HepG2 (cell line): ENCODE measurements at regions not wholly inside any gene's neighbourhood (a gene's known extent, or its start where the extent isn't known, plus 50 kb on each side); places are given as distances from the start of the nearest gene placed in this dataset.

Experiments used
- AKAP8 ChIP-seq: sonication (generic); formaldehyde crosslinking; IDR thresholded peaks from 2 replicates; pipeline ENCODE4 v1.5.1; 2020; ENCODE audit warnings: mild to moderate bottlenecking, missing genetic modification reagents
- GFI1 ChIP-seq: sonication (generic); formaldehyde crosslinking; IDR thresholded peaks from 2 replicates; pipeline ENCODE4 v1.5.0; 2020; ENCODE audit warnings: missing genetic modification reagents, mild to moderate bottlenecking, borderline replicate concordance
- HDAC2 ChIP-seq: sonication (generic); formaldehyde crosslinking; IDR thresholded peaks from 2 replicates; pipeline ENCODE4 v1.4.0; 2020; ENCODE audit warnings: missing genetic modification reagents
- HMG20B ChIP-seq: conservative IDR thresholded peaks from 2 replicates; pipeline ENCODE4 v1.6.1; 2016; ENCODE audit warnings: missing genetic modification reagents, missing compliant biosample characterization
- KDM5A ChIP-seq: fragments of 200-600 bp; sonication (generic); IDR thresholded peaks from 2 replicates; pipeline ENCODE4 v1.7.0; 2018; ENCODE audit warnings: antibody characterized with exemption, mild to moderate bottlenecking, low read length, borderline replicate concordance
- MAFF ChIP-seq: IDR thresholded peaks from 2 replicates; pipeline ENCODE4 v1.6.1; 2011; ENCODE audit warnings: low read depth, low read length, improper control_type of control experiment
- MBD4 ChIP-seq: IDR thresholded peaks from 2 replicates; pipeline ENCODE4 v1.6.1; 2012; ENCODE audit warnings: low read length, inconsistent platforms, borderline replicate concordance
- MED8 ChIP-seq: sonication (generic); formaldehyde crosslinking; IDR thresholded peaks from 2 replicates; pipeline ENCODE4 v1.8.1; 2023; ENCODE audit warnings: mild to moderate bottlenecking, missing genetic modification reagents; ENCODE audit not compliant: insufficient replicate concordance
- NFYB ChIP-seq: sonication (generic); formaldehyde crosslinking; IDR thresholded peaks from 2 replicates; pipeline ENCODE4 v1.4.0; 2020; ENCODE audit warnings: missing genetic modification reagents
- POLR2G ChIP-seq: fragments of 200-400 bp; formaldehyde crosslinking; IDR thresholded peaks from 2 replicates; pipeline ENCODE4 v1.6.1; 2018; ENCODE audit warnings: mild to moderate bottlenecking, low read depth, low read length, moderate library complexity
- RBAK ChIP-seq: sonication (generic); formaldehyde crosslinking; IDR thresholded peaks from 2 replicates; pipeline ENCODE4 v1.5.1; 2020; ENCODE audit warnings: mild to moderate bottlenecking, missing genetic modification reagents
- REL ChIP-seq: sonication (generic); formaldehyde crosslinking; conservative IDR thresholded peaks from 2 replicates; pipeline ENCODE4 v1.8.0; 2022; ENCODE audit warnings: mild to moderate bottlenecking, missing genetic modification reagents, moderate library complexity
- REXO4 ChIP-seq: sonication (generic); formaldehyde crosslinking; IDR thresholded peaks from 2 replicates; pipeline ENCODE4 v1.8.0; 2022; ENCODE audit warnings: missing genetic modification reagents, mild to moderate bottlenecking, borderline replicate concordance
- SCMH1 ChIP-seq: sonication (generic); formaldehyde crosslinking; IDR thresholded peaks from 2 replicates; pipeline ENCODE4 v1.9.0; 2021; ENCODE audit warnings: missing genetic modification reagents, mild to moderate bottlenecking, borderline replicate concordance
- SMAD3 ChIP-seq: sonication (generic); formaldehyde crosslinking; IDR thresholded peaks from 2 replicates; pipeline ENCODE4 v1.4.0; 2020; ENCODE audit warnings: missing genetic modification reagents
- SOX13 ChIP-seq, 3 experiments: fragments of 450-650 bp in 1 of 3; sonication (generic) in 1 of 3; formaldehyde crosslinking in 1 of 3; IDR thresholded peaks in 2 of 3; conservative IDR thresholded peaks in 1 of 3; 2 replicates each; pipeline versions ENCODE4 v1.5.0 to v1.6.1; 2016 to 2020; ENCODE audit warnings: antibody characterized with exemption in 1 of 3, mild to moderate bottlenecking in 1 of 3, missing compliant biosample characterization in 1 of 3, missing genetic modification reagents in 1 of 3, moderate library complexity in 1 of 3
- SOX5 ChIP-seq: IDR thresholded peaks from 2 replicates; pipeline ENCODE4 v1.6.1; 2016; ENCODE audit warnings: borderline replicate concordance
- SSRP1 ChIP-seq: IDR thresholded peaks from 2 replicates; pipeline ENCODE4 v1.6.1; 2016; ENCODE audit warnings: control low read depth
- XBP1 ChIP-seq: sonication (generic); formaldehyde crosslinking; IDR thresholded peaks from 2 replicates; pipeline ENCODE4 v1.5.0; 2020; ENCODE audit warnings: missing genetic modification reagents
- YEATS2 ChIP-seq: sonication (generic); formaldehyde crosslinking; IDR thresholded peaks from 2 replicates; pipeline ENCODE4 v1.4.0; 2020; ENCODE audit warnings: missing genetic modification reagents, borderline replicate concordance
- ZNF382 ChIP-seq: sonication (generic); formaldehyde crosslinking; IDR thresholded peaks from 2 replicates; pipeline ENCODE4 v1.5.0; 2020; ENCODE audit warnings: missing genetic modification reagents, mild to moderate bottlenecking, borderline replicate concordance
- ZNF552 ChIP-seq: sonication (generic); formaldehyde crosslinking; IDR thresholded peaks from 2 replicates; pipeline ENCODE4 v1.9.0; 2022; ENCODE audit warnings: missing genetic modification reagents, mild to moderate bottlenecking, borderline replicate concordance
- ZNF580 ChIP-seq: IDR thresholded peaks from 2 replicates; pipeline ENCODE4 v1.6.1; 2016; ENCODE audit warnings: low read depth, borderline replicate concordance
- ZNF652 ChIP-seq: IDR thresholded peaks from 2 replicates; pipeline ENCODE4 v1.6.1; 2016; ENCODE audit warnings: low read depth, borderline replicate concordance
- ZNF672 ChIP-seq: sonication (generic); formaldehyde crosslinking; IDR thresholded peaks from 2 replicates; pipeline ENCODE4 v1.8.1; 2022; ENCODE audit warnings: missing genetic modification reagents
- ZNF773 ChIP-seq: sonication (generic); formaldehyde crosslinking; IDR thresholded peaks from 2 replicates; pipeline ENCODE4 v1.4.0; 2020; ENCODE audit warnings: missing genetic modification reagents, borderline replicate concordance
- TF ChIP-seq, protein P1 (sequence below), 2 experiments: sonication (generic) in 1 of 2; formaldehyde crosslinking in 1 of 2; IDR thresholded peaks; 2 replicates each; pipeline versions ENCODE4 v1.5.1 to v1.6.1; 2011 to 2020; ENCODE audit warnings: borderline replicate concordance in 1 of 2, low read depth in 1 of 2, low read length in 1 of 2, mild to moderate bottlenecking in 1 of 2, missing genetic modification reagents in 1 of 2, moderate library complexity in 1 of 2
- TF ChIP-seq, protein P2 (sequence below): sonication (generic); formaldehyde crosslinking; IDR thresholded peaks from 2 replicates; pipeline ENCODE4 v1.5.0; 2020; ENCODE audit warnings: missing genetic modification reagents, mild to moderate bottlenecking, borderline replicate concordance

- peak; percentile 38; the same call in 1 of the 2 replicates for TF ChIP-seq SOX5
- TF ChIP-seq SMAD3 (CRISPR knock-in tag) = no peak
- TF ChIP-seq, protein P1, sequence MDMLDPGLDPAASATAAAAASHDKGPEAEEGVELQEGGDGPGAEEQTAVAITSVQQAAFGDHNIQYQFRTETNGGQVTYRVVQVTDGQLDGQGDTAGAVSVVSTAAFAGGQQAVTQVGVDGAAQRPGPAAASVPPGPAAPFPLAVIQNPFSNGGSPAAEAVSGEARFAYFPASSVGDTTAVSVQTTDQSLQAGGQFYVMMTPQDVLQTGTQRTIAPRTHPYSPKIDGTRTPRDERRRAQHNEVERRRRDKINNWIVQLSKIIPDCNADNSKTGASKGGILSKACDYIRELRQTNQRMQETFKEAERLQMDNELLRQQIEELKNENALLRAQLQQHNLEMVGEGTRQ (IDR thresholded peaks at IDR 0.05; ENCODE audit: low read depth, low read length) = no peak
- TF ChIP-seq, protein P1 (CRISPR knock-in tag; IDR thresholded peaks at IDR 0.05; ENCODE audit: borderline replicate concordance) = no peak
- no peak for TF ChIP-seq AKAP8 (CRISPR knock-in tag)
- TF ChIP-seq ZNF382 (CRISPR knock-in tag) = no peak
- no peak for TF ChIP-seq NFYB (CRISPR knock-in tag)
- TF ChIP-seq YEATS2 (CRISPR knock-in tag) = no peak
- peak; percentile 45; the same call in 1 of the 2 replicates for TF ChIP-seq SOX13 (IDR thresholded peaks at IDR 0.05)
- TF ChIP-seq SOX13 (CRISPR knock-in tag; conservative IDR thresholded peaks at IDR 0.05 in 1 of 2, IDR thresholded peaks at IDR 0.05 in 1 of 2) = peak in 1 of 2 experiments; percentile 66; a peak in 2 of 4 replicates
- TF ChIP-seq, protein P2, sequence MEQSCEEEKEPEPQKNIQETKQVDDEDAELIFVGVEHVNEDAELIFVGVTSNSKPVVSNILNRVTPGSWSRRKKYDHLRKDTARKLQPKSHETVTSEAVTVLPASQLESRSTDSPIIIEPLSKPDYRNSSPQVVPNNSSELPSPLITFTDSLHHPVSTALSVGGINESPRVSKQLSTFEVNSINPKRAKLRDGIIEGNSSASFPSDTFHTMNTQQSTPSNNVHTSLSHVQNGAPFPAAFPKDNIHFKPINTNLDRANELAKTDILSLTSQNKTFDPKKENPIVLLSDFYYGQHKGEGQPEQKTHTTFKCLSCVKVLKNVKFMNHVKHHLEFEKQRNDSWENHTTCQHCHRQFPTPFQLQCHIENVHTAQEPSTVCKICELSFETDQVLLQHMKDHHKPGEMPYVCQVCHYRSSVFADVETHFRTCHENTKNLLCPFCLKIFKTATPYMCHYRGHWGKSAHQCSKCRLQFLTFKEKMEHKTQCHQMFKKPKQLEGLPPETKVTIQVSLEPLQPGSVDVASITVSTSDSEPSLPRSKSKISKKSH (CRISPR knock-in tag) = no peak
- TF ChIP-seq MBD4 = no peak
- TF ChIP-seq HDAC2 (CRISPR knock-in tag) = peak; percentile 48; the same call in 1 of the 2 replicates
- no peak for TF ChIP-seq SCMH1 (CRISPR knock-in tag)
- no peak for TF ChIP-seq REL (CRISPR knock-in tag)
- TF ChIP-seq ZNF580 (CRISPR knock-in tag) = no peak
- TF ChIP-seq MAFF = no peak
- TF ChIP-seq RBAK = no peak
- TF ChIP-seq GFI1 (CRISPR knock-in tag) = no peak
- TF ChIP-seq POLR2G = no peak
- TF ChIP-seq MED8 (CRISPR knock-in tag) = no peak
- no peak for TF ChIP-seq ZNF773 (CRISPR knock-in tag)
- TF ChIP-seq REXO4 (CRISPR knock-in tag) = no peak
- no peak for TF ChIP-seq ZNF652 (CRISPR knock-in tag)
- no peak for TF ChIP-seq KDM5A
- TF ChIP-seq SSRP1 (CRISPR knock-in tag) = no peak
- TF ChIP-seq HMG20B (CRISPR knock-in tag) = no peak
- TF ChIP-seq ZNF552 (CRISPR knock-in tag) = no peak
- TF ChIP-seq XBP1 (CRISPR knock-in tag) = no peak
- no peak for TF ChIP-seq ZNF672
Observed at GRCh38 chr14:100398044-100398443, 74.9 kb downstream of the SLC25A47 start (continued).
